ENCODE measurements at regions not wholly inside any gene's neighbourhood (a gene's known extent, or its start where the extent isn't known, plus 50 kb on each side); places are given as distances from the start of the nearest gene placed in this dataset.

- no peak for TF ChIP-seq YY1 (IDR thresholded peaks at IDR 0.05; ENCODE audit: low read depth)
- TF ChIP-seq POLR2AphosphoS5 (IDR thresholded peaks at IDR 0.05; ENCODE audit: low read depth, low read length) = no peak
- TF ChIP-seq CTCF (IDR thresholded peaks at IDR 0.05) = no peak
- no peak for TF ChIP-seq RAD21 (IDR thresholded peaks at IDR 0.05; ENCODE audit: low read length)
These were observed 150.1 kb downstream of the SLC7A11 start for GRCh38 chr4:138092060-138092459.
